ENCODE measurements at regions not wholly inside any gene's neighbourhood (a gene's known extent, or its start where the extent isn't known, plus 50 kb on each side); places are given as distances from the start of the nearest gene placed in this dataset.
"Not testable (repeated sequence)": the region's sequence is repeated elsewhere in the genome, so short reads cannot be mapped to it uniquely, and the experiment has no call there.

- Histone ChIP-seq H3K4me3 (ENCODE audit: low read depth, low read length) (no peak overlapping the region), H3K27ac (ENCODE audit: insufficient read depth, low read length, poor library complexity, severe bottlenecking) (no peak overlapping the region), H3K27me3 (ENCODE audit: control insufficient read depth, insufficient read depth, low read length) (no peaks in the 10 kb centered on the region), H3K4me1 (ENCODE audit: control insufficient read depth, insufficient read depth, low read length, poor library complexity, severe bottlenecking) (no peaks in the 10 kb centered on the region), H3K36me3 (ENCODE audit: control insufficient read depth, insufficient read depth, low read length) (no peaks in the 10 kb centered on the region), H3K9me3 (ENCODE audit: control insufficient read depth in 2 of 2, low read length in 2 of 2) (no peaks in the 10 kb centered on the region)
- DNase-seq (no peak), ATAC-seq (ENCODE audit: low read depth in 2 of 2) (no peak)
- H3K9me3 Mint-ChIP-seq, result peaks cover 0 to 8% (median 0%) of the 10 kb centered on the region in 7 donors
- no peak overlapping the region for H3K27ac Mint-ChIP-seq
- no peaks in the 10 kb centered on the region for H3K4me1 Mint-ChIP-seq
- no peaks in the 10 kb centered on the region for H3K36me3 Mint-ChIP-seq
- H3K4me3 Mint-ChIP-seq, result no peak overlapping the region
- H3K27me3 Mint-ChIP-seq, result no peaks in the 10 kb centered on the region
Observed at GRCh38 chr6:98384334-98384733, 450.0 kb upstream of the POU3F2 start.

- Histone ChIP-seq H3K9me3 (ENCODE audit: control insufficient read depth in 2 of 2, low read length in 2 of 2) (no peaks in the 10 kb centered on the region), H3K36me3 (ENCODE audit: control insufficient read depth, insufficient read depth, low read length) (no peaks in the 10 kb centered on the region), H3K4me1 (ENCODE audit: control insufficient read depth, insufficient read depth, low read length, poor library complexity, severe bottlenecking) (no peaks in the 10 kb centered on the region), H3K27ac (ENCODE audit: insufficient read depth, low read length, poor library complexity, severe bottlenecking) (no peak overlapping the region), H3K4me3 (ENCODE audit: low read depth, low read length) (no peak overlapping the region), H3K27me3 (ENCODE audit: control insufficient read depth, insufficient read depth, low read length) (no peaks in the 10 kb centered on the region)
- no peak overlapping the region for H3K4me3 Mint-ChIP-seq
- DNase-seq, result no peak
- H3K9me3 Mint-ChIP-seq, result peaks cover 0 to 8% (median under 1%) of the 10 kb centered on the region in 7 donors
- H3K27me3 Mint-ChIP-seq, result no peaks in the 10 kb centered on the region
- no peak for ATAC-seq (ENCODE audit: low read depth in 2 of 2)
- no peak overlapping the region for H3K27ac Mint-ChIP-seq
- H3K4me1 Mint-ChIP-seq, result no peaks in the 10 kb centered on the region
- no peaks in the 10 kb centered on the region for H3K36me3 Mint-ChIP-seq
Observed at GRCh38 chr6:98384801-98385200, 449.6 kb upstream of the POU3F2 start.

- no peak for DNase-seq
- no peak overlapping the region for H3K27ac Mint-ChIP-seq
- H3K4me1 Mint-ChIP-seq, result no peaks in the 10 kb centered on the region
- Histone ChIP-seq H3K27me3 (ENCODE audit: control insufficient read depth, insufficient read depth, low read length) (no peaks in the 10 kb centered on the region), H3K9me3 (ENCODE audit: control insufficient read depth in 2 of 2, low read length in 2 of 2) (no peaks in the 10 kb centered on the region), H3K36me3 (ENCODE audit: control insufficient read depth, insufficient read depth, low read length) (no peaks in the 10 kb centered on the region), H3K4me3 (ENCODE audit: low read depth, low read length) (no peak overlapping the region), H3K4me1 (ENCODE audit: control insufficient read depth, insufficient read depth, low read length, poor library complexity, severe bottlenecking) (no peaks in the 10 kb centered on the region), H3K27ac (ENCODE audit: insufficient read depth, low read length, poor library complexity, severe bottlenecking) (no peak overlapping the region)
- no peak for ATAC-seq (ENCODE audit: low read depth in 2 of 2)
- no peaks in the 10 kb centered on the region for H3K36me3 Mint-ChIP-seq
- H3K9me3 Mint-ChIP-seq, result peaks cover 0 to 4% (median 2%) of the 10 kb centered on the region in 7 donors
- no peaks in the 10 kb centered on the region for H3K27me3 Mint-ChIP-seq
- no peak overlapping the region for H3K4me3 Mint-ChIP-seq
Observed at GRCh38 chr6:98395610-98396166, 438.7 kb upstream of the POU3F2 start.

- Histone ChIP-seq H3K9me3 (ENCODE audit: control insufficient read depth in 2 of 2, low read length in 2 of 2) (no peaks in the 10 kb centered on the region), H3K4me1 (ENCODE audit: control insufficient read depth, insufficient read depth, low read length, poor library complexity, severe bottlenecking) (no peaks in the 10 kb centered on the region), H3K27ac (ENCODE audit: insufficient read depth, low read length, poor library complexity, severe bottlenecking) (no peak overlapping the region), H3K36me3 (ENCODE audit: control insufficient read depth, insufficient read depth, low read length) (no peaks in the 10 kb centered on the region), H3K4me3 (ENCODE audit: low read depth, low read length) (no peak overlapping the region), H3K27me3 (ENCODE audit: control insufficient read depth, insufficient read depth, low read length) (no peaks in the 10 kb centered on the region)
- Mint-ChIP-seq H3K4me3 (no peak overlapping the region), H3K36me3 (no peaks in the 10 kb centered on the region), H3K27ac (no peak overlapping the region), H3K27me3 (no peaks in the 10 kb centered on the region), H3K4me1 (no peaks in the 10 kb centered on the region), H3K9me3 (peaks cover 0 to 34% (median 6%) of the 10 kb centered on the region in 7 donors)
- DNase-seq, result no peak
- no peak for ATAC-seq (ENCODE audit: low read depth in 2 of 2)
Observed at GRCh38 chr6:98416027-98416426, 418.3 kb upstream of the POU3F2 start.

- not testable (repeated sequence) for H3K36me3 ChIP-seq (ENCODE audit: control insufficient read depth, insufficient read depth, low read length); H3K36me3 Mint-ChIP-seq; H3K4me1 Mint-ChIP-seq; H3K9me3 ChIP-seq (ENCODE audit: control insufficient read depth in 2 of 2, low read length in 2 of 2); H3K27me3 Mint-ChIP-seq; H3K27ac ChIP-seq (ENCODE audit: insufficient read depth, low read length, poor library complexity, severe bottlenecking); ATAC-seq (ENCODE audit: low read depth in 2 of 2); H3K4me1 ChIP-seq (ENCODE audit: control insufficient read depth, insufficient read depth, low read length, poor library complexity, severe bottlenecking); H3K27ac Mint-ChIP-seq; H3K27me3 ChIP-seq (ENCODE audit: control insufficient read depth, insufficient read depth, low read length); H3K4me3 ChIP-seq (ENCODE audit: low read depth, low read length); H3K4me3 Mint-ChIP-seq
- H3K9me3 Mint-ChIP-seq, result peaks cover 0 to 30% (median 6%) of the 10 kb centered on the region in 7 donors
- DNase-seq, result peak in 2 of 3 donors; percentile 20 to 24
Observed at GRCh38 chr6:98416497-98417158, 417.7 kb upstream of the POU3F2 start.

- Mint-ChIP-seq H3K4me3 (no peak overlapping the region), H3K27me3 (peaks cover 5% of the 10 kb centered on the region), H3K36me3 (no peaks in the 10 kb centered on the region), H3K27ac (no peak overlapping the region), H3K4me1 (no peaks in the 10 kb centered on the region), H3K9me3 (peaks cover 0 to 18% (median 4%) of the 10 kb centered on the region in 7 donors)
- Histone ChIP-seq H3K36me3 (ENCODE audit: control insufficient read depth, insufficient read depth, low read length) (no peaks in the 10 kb centered on the region), H3K4me3 (ENCODE audit: low read depth, low read length) (no peak overlapping the region), H3K9me3 (ENCODE audit: control insufficient read depth in 2 of 2, low read length in 2 of 2) (no peaks in the 10 kb centered on the region), H3K4me1 (ENCODE audit: control insufficient read depth, insufficient read depth, low read length, poor library complexity, severe bottlenecking) (no peaks in the 10 kb centered on the region), H3K27ac (ENCODE audit: insufficient read depth, low read length, poor library complexity, severe bottlenecking) (no peak overlapping the region), H3K27me3 (ENCODE audit: control insufficient read depth, insufficient read depth, low read length) (no peaks in the 10 kb centered on the region)
- DNase-seq, result no peak
- ATAC-seq (ENCODE audit: low read depth in 2 of 2), result no peak
Observed at GRCh38 chr6:98433325-98434056, 400.9 kb upstream of the POU3F2 start.

GRCh38 chr6:98443633-98444032 is 390.7 kb upstream of the POU3F2 start:
- Histone ChIP-seq H3K4me3 (ENCODE audit: low read depth, low read length) (no peak overlapping the region), H3K9me3 (ENCODE audit: control insufficient read depth in 2 of 2, low read length in 2 of 2) (no peaks in the 10 kb centered on the region), H3K4me1 (ENCODE audit: control insufficient read depth, insufficient read depth, low read length, poor library complexity, severe bottlenecking) (no peaks in the 10 kb centered on the region), H3K27me3 (ENCODE audit: control insufficient read depth, insufficient read depth, low read length) (no peaks in the 10 kb centered on the region), H3K27ac (ENCODE audit: insufficient read depth, low read length, poor library complexity, severe bottlenecking) (no peak overlapping the region), H3K36me3 (ENCODE audit: control insufficient read depth, insufficient read depth, low read length) (no peaks in the 10 kb centered on the region)
- no peaks in the 10 kb centered on the region for H3K27me3 Mint-ChIP-seq
- H3K4me1 Mint-ChIP-seq, result no peaks in the 10 kb centered on the region
- no peak for DNase-seq
- ATAC-seq (ENCODE audit: low read depth in 2 of 2), result no peak
- no peaks in the 10 kb centered on the region for H3K36me3 Mint-ChIP-seq
- H3K27ac Mint-ChIP-seq, result no peak overlapping the region
- peaks cover 2 to 11% (median 7%) of the 10 kb centered on the region in 7 donors for H3K9me3 Mint-ChIP-seq
- no peak overlapping the region for H3K4me3 Mint-ChIP-seq

Measured in CD4-positive, CD25-positive, alpha-beta regulatory T cell (primary cell).